ENCODE measurements at regions not wholly inside any gene's neighbourhood (a gene's known extent, or its start where the extent isn't known, plus 50 kb on each side); places are given as distances from the start of the nearest gene placed in this dataset.

- FAIRE-seq (no peak), DNase-seq (ENCODE audit: low read depth, low spot score) (no peak)
- Histone ChIP-seq H3K36me3 (ENCODE audit: control insufficient read depth in 2 of 2, extremely low read depth in 1 of 2, insufficient read depth in 2 of 2, low read length in 2 of 2) (no peaks in the 10 kb centered on the region), H3K4me3 (ENCODE audit: control insufficient read depth in 2 of 3, extremely low read depth in 1 of 3, insufficient read depth in 2 of 3, low read depth in 1 of 3, low read length in 3 of 3) (no peak overlapping the region), H3K4me2 (ENCODE audit: control insufficient read depth, extremely low read depth, insufficient read depth, low read depth, low read length) (no peak overlapping the region), H3K9ac (ENCODE audit: control insufficient read depth, extremely low read depth, insufficient read depth, low read length) (no peak overlapping the region), H3K9me1 (ENCODE audit: control insufficient read depth, extremely low read depth, insufficient read depth, low read length) (no peaks in the 10 kb centered on the region), H3K27me3 (ENCODE audit: control insufficient read depth, extremely low read depth, insufficient read depth, low read length) (no peaks in the 10 kb centered on the region), H4K20me1 (ENCODE audit: control insufficient read depth, extremely low read depth, insufficient read depth, low read length) (no peaks in the 10 kb centered on the region), H3K4me1 (ENCODE audit: control insufficient read depth, extremely low read depth, insufficient read depth, low read length) (no peaks in the 10 kb centered on the region), H3K9me3 (ENCODE audit: control insufficient read depth, low read depth, low read length) (no peaks in the 10 kb centered on the region), H2AFZ (ENCODE audit: control insufficient read depth, low read length) (no peak overlapping the region), H3K79me2 (ENCODE audit: control insufficient read depth, insufficient read depth, low read length) (no peaks in the 10 kb centered on the region), H3K27ac (ENCODE audit: control insufficient read depth, insufficient read depth, low read length) (no peak overlapping the region)
- TF ChIP-seq CTCF (optimal IDR thresholded peaks at IDR 0.05 in 1 of 3, IDR thresholded peaks at IDR 0.05 in 1 of 3, conservative IDR thresholded peaks at IDR 0.05 in 1 of 3; ENCODE audit: extremely low read depth in 1 of 3, insufficient read depth in 2 of 3, low read length in 3 of 3) (no peak), EZH2 (IDR thresholded peaks at IDR 0.05; ENCODE audit: low read length) (no peak)
- dilution Hi-C loops (cut with MboI; ENCODE audit: extremely low pct_ligation_motif_present, low sequenced_read_pairs): no loop called here
These were observed 183.6 kb upstream of the TRPC5 start for GRCh38 chrX:112266136-112266535.

- Histone ChIP-seq H3K9me1 (ENCODE audit: control insufficient read depth, extremely low read depth, insufficient read depth, low read length) (no peaks in the 10 kb centered on the region), H4K20me1 (ENCODE audit: control insufficient read depth, extremely low read depth, insufficient read depth, low read length) (no peaks in the 10 kb centered on the region), H2AFZ (ENCODE audit: control insufficient read depth, low read length) (no peak overlapping the region), H3K9ac (ENCODE audit: control insufficient read depth, extremely low read depth, insufficient read depth, low read length) (no peak overlapping the region), H3K27ac (ENCODE audit: control insufficient read depth, insufficient read depth, low read length) (no peak overlapping the region), H3K4me2 (ENCODE audit: control insufficient read depth, extremely low read depth, insufficient read depth, low read depth, low read length) (no peak overlapping the region), H3K36me3 (ENCODE audit: control insufficient read depth in 2 of 2, extremely low read depth in 1 of 2, insufficient read depth in 2 of 2, low read length in 2 of 2) (no peaks in the 10 kb centered on the region), H3K27me3 (ENCODE audit: control insufficient read depth, extremely low read depth, insufficient read depth, low read length) (no peaks in the 10 kb centered on the region), H3K4me3 (ENCODE audit: control insufficient read depth in 2 of 3, extremely low read depth in 1 of 3, insufficient read depth in 2 of 3, low read depth in 1 of 3, low read length in 3 of 3) (no peak overlapping the region), H3K4me1 (ENCODE audit: control insufficient read depth, extremely low read depth, insufficient read depth, low read length) (no peaks in the 10 kb centered on the region), H3K79me2 (ENCODE audit: control insufficient read depth, insufficient read depth, low read length) (no peaks in the 10 kb centered on the region), H3K9me3 (ENCODE audit: control insufficient read depth, low read depth, low read length) (no peaks in the 10 kb centered on the region)
- no peak for DNase-seq (ENCODE audit: low read depth, low spot score)
- no peak for FAIRE-seq
- TF ChIP-seq EZH2 (IDR thresholded peaks at IDR 0.05; ENCODE audit: low read length): no peak
- TF ChIP-seq CTCF (optimal IDR thresholded peaks at IDR 0.05 in 1 of 3, IDR thresholded peaks at IDR 0.05 in 1 of 3, conservative IDR thresholded peaks at IDR 0.05 in 1 of 3; ENCODE audit: extremely low read depth in 1 of 3, insufficient read depth in 2 of 3, low read length in 3 of 3): no peak
- dilution Hi-C loops (cut with MboI; ENCODE audit: extremely low pct_ligation_motif_present, low sequenced_read_pairs): no loop called here
These were observed 176.8 kb upstream of the TRPC5 start for GRCh38 chrX:112259375-112259774.

Data from keratinocyte (primary cell).